ENCODE measurements at regions not wholly inside any gene's neighbourhood (a gene's known extent, or its start where the extent isn't known, plus 50 kb on each side); places are given as distances from the start of the nearest gene placed in this dataset.

DNA sequence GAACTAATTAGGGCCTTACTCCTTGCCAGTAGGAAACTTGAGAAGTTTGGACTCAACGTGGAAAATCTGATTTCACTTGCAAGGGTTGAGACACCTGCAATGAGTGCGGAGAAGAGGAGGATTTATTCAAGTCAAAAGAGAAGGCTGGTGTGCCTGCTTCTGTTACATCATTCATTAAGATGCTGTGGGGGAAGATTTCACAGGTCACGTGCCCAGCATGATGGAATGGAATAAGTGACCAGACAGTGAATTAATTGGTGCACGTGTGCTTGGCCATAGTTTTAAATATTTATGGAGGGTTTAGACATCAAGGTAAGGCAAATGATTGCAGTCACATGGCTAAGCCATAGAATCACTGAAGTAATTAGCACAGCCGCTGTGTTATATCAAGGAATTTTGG is 155.0 kb downstream of the C7orf25 start:
- DNase-seq: no peak

GRCh38 chr7:42753811-42754363 is 158.0 kb downstream of the C7orf25 start:
- DNase-seq: no peak

DNA sequence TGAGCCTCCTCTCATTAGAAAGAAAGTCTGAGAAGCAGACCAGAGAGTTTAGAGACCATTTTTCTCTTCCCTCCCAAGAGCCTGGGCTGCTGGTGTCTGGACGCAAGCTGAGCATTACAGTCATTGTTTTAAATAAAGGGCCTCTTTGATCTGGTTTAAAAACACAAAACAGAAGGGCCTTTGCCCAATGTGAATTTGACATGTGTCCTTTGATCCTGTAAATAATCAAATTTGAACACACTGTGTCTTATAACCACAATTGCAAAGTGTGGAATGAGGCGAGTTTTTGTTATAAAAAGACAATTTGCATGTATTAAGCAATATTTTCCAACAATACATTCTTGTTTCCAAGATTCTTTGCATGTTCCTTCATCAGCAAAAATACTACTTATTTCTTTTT is 158.5 kb downstream of the C7orf25 start:
- DNase-seq: no peak

- no peak for DNase-seq
These were observed 161.7 kb downstream of the C7orf25 start for GRCh38 chr7:42750172-42750571.

DNA sequence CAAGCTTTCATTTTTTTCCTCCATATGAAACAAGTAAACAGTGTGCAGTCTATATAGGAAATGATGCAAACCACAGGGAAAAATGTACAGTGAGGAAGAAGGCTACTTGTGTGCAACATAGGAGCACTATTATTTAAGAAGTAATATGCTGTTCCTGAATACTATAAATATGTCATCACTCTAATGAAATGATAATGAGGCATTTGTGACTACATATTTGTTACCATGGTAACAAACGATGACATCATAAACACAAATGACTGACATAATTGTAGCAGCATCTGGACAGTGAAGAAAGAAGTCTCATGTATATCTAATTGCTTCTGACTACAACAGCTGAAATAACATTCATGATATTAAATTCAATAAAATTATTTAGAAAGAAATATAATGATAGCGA is 164.8 kb downstream of the C7orf25 start:
- DNase-seq: no peak

GRCh38 chr7:42746214-42746613 is 165.7 kb downstream of the C7orf25 start:
- DNase-seq: no peak

DNA sequence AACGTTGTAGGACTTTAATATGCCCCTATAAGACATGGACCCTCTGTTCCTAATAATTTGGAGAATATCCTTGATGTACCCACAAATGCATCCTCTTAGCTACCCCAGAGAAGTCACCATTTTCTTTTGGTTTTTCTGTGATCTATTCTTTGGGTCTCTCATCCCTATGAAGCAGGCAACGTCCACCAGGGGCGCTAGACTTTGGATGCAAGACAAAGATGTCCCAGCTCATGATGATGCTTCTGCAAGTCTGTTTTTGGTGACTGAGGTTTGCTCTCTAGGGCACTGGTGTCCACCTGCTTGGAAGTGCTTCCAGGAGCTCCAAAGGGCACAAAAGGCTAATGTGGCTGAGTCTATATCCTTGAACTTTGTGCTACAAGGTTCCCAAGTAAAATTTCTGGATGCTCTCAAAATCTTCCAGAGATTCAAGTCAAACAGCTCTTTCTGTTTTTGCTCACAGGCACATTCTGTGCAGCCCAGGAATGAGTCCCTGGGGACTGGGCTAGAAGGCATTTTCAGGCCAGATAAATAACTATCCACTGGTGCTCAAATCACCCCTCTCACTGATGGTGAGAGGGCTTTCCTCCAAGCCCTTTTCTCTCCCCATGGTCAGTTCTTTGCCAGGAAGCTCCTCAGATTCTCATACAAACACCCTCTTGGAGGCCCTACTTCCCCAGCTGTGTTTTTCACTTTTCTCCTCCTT is 166.4 kb downstream of the C7orf25 start:
- peak; percentile 36 for DNase-seq

GRCh38 chr7:42744746-42745145 is 167.1 kb downstream of the C7orf25 start:
- DNase-seq: no peak

DNA sequence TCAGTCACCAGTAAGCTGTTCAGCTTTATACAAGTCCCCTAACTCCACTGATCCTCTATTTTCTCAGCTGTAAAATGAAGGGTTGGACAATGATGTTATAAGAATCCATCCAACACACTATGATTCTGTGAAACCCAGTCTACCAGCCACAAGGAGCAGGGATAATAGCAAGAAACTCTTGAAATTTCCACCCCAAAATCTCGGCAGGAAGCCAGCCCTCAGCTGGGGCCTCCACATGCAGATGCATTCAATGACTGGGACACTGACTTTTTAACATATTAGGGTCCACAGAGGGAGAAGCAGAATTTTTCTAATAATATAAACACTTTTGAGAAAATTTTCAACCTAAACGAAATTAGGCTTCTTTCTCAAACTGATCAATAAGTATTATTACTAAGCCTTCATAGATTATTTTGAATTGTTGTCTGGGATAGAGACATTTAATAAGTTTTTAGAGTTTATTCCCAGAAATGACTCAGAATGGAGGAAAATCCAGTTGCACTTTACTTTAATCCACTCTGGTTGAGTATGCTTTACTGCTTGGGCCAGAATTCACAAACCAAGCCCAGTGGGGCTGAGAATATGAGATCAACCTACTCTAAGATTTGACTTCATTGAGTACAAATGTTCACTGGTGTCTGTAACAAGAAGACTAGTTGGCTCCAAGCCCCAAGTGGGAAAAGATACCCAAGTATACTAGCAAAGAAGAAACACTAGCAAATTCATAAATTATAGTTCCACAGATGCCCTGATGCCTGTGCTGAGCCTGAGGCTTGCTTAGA is 168.6 kb downstream of the C7orf25 start:
- DNase-seq: no peak

DNA sequence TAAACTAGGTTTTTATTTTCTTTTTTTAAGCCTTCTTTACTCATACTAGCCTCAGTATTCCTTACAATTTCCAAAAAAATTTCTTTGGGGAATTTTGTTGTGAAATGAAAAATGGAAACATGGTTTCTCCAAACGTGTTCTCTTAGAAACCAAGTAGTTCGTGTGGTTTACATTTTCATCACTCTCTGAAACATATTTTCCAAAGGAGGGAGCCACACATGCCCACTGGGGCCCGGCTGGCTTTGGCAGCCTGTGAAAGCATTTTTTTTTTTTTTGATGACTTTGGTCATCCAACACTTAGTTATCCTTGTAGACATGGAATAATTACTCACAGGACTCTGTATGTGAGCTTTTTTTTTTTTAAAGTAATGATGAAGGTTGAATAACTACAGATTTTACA is 169.6 kb downstream of the C7orf25 start:
- no peak for DNase-seq

- no peak for DNase-seq
These were observed 171.5 kb downstream of the C7orf25 start for GRCh38 chr7:42740408-42740807.

- DNase-seq: no peak
These were observed 172.2 kb downstream of the C7orf25 start for GRCh38 chr7:42739638-42740037.

DNA sequence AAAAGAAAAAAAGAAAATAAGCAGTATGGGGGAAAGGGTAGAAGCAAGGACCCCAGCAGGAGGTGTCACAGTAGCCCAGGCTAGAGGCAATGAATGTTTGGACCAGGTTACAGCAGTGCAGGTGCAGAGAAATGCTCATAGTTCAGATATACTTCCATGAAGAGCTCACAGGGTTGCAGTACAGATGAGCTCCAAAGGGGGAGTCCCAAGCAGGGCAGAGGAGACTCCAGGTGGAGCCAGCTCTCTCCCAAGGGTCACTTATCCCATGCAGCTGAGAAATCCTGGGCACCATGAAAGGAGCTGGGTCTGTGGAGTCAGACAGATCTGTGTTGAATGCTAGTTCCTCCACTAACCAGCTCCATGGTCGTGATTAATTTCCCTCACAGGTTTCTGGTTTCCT is 174.9 kb downstream of the C7orf25 start:
- no peak for DNase-seq

- DNase-seq: no peak
These were observed 176.8 kb downstream of the C7orf25 start for GRCh38 chr7:42735081-42735480.

DNA sequence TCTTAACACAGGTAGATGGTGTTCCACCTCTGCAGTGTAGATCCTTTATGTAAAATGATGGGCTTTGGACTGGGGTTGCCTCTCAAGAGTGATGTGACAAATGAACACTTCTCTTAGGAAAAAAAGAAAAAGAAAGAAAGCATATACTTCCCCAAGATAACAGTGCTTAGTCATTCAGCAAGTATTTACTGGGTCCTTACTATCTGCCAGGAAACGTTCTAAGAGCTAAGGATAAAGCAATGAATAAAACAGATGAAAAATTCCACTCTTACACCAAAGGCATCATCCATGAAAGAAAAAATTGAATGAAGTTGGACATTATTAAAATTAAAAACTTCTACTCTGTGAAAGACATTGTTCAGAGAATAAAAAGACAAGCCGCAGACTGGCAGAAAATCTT is 177.3 kb downstream of the C7orf25 start:
- no peak for DNase-seq

- DNase-seq: no peak
These were observed 178.8 kb downstream of the C7orf25 start for GRCh38 chr7:42733040-42733439.

DNA sequence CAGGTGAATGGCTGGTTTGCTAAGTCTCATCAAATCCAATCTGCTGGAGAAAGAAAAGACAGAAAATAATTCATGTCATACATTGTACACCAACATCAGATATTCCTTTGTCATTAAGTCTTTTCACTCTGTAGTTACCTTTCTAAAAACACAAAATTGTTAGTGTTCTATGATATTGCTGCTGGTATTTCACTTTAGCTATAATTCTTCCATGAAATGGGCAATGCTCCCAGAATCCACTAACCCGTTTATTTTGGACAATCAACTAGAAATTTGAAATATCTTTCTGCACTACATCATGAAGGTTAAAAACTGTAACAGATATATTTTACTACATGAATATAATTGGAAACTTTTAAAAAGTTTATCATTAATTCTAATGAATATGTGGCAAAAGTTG is 181.3 kb downstream of the C7orf25 start:
- no peak for DNase-seq

DNA sequence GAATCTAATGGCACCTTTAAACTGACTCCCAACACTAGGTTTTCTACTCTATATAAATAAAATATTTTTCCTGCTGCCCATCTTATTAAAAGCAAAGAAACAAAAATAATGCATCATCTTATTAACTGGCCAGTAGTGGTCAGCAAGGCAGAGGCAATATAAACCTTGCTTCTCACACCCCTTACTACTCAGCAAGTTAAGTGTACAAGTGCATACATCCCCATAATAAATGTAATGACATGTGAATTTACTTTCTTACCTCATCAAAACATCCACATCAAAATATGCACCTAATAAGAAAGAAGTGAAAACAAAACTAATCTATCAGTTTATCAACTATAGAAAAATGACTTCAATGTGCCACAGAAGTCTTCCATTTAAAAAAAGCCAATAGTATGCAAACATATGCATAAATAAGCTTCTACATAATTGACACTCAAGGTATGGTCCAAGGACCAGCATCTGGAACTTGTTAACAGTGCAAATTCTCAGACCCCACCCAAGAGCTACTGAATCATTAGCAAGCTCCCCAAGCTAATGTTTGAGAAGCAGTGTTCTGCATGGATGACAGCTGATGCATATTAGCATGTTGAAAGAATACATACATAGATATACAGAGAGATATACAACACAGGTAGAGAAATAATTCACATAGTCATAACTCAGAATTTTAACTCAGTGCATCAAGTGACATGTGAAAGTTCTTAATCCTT is 182.7 kb downstream of the C7orf25 start:
- no peak for DNase-seq

GRCh38 chr7:42727451-42727850 is 184.4 kb downstream of the C7orf25 start:
- no peak for DNase-seq

DNA sequence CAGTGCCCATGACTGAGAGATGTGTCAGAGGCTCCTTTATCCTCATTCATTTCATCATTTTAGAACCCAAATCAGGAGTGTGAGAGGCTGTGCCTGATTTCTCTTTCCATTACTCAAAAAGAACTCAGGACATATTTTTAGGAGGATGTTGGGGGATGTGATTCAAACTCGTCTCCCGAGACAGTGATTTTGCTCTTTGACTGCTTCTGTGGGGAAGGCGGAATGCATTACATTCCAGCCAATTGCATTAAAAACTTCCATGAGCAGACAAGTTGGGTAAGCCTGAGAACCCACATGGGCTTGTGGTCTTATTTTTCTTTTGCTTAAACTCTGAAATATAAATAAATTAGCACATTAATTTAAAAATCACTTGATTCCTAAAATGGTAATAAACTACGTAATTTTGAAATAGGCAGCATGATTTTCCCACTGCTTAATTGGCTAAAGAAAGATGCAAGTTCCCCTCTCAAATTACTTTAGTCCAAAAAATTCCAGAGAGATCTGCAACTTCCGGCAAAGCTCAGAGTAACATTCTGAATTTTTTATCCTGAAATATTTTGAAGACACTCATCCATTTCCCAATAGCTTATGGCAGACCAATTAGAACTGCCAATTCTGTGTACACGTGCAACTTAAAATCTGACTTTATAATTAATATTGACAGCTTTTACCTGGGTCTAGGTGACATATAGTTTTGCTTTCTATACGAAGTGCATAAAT is 185.6 kb downstream of the C7orf25 start:
- DNase-seq: no peak

DNA sequence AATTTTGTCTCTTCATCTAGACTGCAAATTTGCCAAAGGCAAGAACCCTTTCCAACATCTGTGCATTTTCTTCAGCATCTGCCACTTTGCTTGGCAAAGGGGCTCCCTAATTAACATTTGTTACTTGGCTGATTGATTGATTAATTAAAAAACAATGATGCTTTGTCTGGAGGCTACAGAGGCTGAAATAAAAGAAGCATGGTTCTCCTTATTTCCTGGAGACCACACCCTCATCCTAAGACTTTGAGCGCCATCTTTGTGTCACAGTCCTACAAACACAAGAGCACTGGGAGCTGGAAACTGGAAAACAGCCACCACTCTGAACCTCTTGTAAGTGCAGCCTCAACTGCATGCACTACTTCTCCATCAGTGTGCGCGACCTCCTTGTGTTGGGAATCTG is 189.2 kb downstream of the C7orf25 start:
- DNase-seq: no peak

- no peak for DNase-seq
These were observed 189.7 kb downstream of the C7orf25 start for GRCh38 chr7:42722198-42722597.

All from activated CD4-positive, alpha-beta T cell treated with anti-CD3 and anti-CD28 coated beads, Interleukin-2, Interleukin-6, amounts not matched to agents 100 ng/mL and 50 ng/mL, durations not matched to agents 16 hours and 8 hours (primary cell).